ENCODE measurements at regions not wholly inside any gene's neighbourhood (a gene's known extent, or its start where the extent isn't known, plus 50 kb on each side); places are given as distances from the start of the nearest gene placed in this dataset.
"Not testable (repeated sequence)": the region's sequence is repeated elsewhere in the genome, so short reads cannot be mapped to it uniquely, and the experiment has no call there.

DNA sequence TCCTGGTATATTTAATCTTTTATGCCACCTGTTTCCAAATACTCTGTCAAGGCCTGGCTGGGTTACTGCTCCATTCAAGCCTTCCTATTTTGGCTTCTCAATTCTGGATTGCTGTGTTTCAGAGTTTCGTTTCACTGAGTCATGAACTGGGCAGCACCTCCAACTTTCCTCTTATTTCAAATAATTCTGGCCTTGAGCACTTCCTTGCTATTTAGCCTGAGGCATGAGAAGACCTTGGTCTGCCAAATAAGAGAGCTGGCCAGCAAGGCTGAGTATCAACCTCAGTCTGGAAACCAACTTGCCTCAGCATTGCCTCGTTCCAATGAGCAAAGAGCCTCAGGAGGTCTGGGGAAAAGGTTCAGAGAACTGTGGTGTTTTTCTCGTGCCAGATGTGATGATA is 66.6 kb downstream of the TNFAIP3 start:
- no peak for DNase-seq

DNA sequence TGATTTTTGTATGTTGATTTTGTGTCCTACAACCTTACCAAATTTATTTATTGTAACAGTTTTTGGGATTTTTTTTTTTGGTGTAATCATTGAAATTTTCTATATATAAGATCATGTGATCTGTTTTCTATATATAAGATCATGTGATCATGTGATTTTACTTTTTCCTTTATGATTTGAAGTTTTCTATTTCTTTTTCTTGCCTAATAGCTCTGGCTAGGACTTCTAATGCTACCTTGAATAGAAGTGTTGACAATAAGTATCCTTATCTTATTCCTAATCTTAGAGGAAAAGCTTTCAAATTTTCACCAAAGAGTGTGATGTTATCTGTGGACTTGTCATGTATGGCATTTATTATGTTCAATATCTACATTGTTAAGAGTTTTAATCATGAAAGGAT is 69.7 kb downstream of the TNFAIP3 start:
- no peak for DNase-seq

DNA sequence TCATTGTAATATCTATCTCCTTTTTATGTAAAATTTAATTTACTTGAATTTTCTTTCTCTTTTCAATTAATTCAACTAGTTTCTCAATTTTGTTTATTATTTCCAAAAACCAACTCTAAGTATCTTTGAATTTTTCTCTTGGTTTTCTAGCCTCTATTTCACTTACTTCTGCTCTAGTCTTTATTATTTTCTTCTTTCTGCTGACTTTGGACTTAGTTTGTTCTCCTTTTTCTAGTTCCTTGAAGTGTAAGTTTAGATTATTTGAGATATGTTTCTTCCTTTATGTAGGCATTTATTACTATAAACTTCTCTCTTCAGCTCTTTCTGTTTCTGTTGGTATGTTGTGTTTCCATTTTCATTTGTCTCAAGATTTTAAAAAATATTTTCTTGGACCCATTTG is 70.8 kb downstream of the TNFAIP3 start:
- no peak for DNase-seq

DNA sequence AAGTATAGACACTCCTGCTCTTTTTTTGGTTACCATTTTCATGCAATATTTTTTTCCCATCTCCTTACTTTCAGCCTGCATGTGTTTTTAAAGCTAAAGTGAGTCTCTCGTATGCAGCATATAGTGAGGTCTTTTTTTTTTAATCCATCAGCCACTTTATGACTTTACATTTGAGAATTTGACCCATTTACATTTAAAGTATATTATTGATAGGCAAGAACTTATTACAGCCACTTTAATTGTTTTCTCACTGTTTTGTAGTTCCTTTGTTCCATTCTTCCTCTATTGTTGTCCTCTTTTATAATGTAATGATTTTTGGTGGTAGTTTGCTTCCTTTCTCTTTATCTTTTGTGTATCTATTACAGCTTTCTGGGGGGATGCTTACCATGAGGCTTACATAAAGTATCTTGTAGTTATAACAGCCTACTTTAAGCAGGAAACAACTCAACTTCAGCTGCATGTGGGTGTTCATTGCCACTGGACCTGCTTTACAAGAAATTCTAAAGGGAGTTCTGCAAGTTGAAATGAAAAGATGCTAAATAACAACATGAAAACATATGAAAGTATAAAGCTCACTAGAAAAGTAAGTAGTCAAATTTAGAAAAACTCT is 71.8 kb downstream of the TNFAIP3 start:
- no peak for DNase-seq

DNA sequence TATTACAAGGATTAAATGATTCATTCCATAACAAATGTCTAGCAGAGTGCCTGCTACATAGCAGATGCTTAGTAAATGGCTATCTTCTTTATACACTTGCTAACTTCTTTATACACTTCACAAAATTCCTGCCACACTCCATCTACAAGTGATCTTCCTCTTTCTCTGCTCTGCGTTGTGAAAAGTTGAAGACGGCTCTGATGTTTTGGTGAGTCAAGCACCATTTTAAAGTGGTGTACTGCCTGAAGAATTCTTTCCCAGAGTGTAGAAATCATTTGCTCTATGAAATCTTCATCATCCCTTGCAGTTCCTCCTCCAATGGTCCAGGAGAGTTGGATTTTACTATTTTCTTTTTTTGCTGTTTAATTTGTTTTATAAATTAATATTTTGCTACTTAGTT is 74.9 kb downstream of the TNFAIP3 start:
- DNase-seq = no peak

DNA sequence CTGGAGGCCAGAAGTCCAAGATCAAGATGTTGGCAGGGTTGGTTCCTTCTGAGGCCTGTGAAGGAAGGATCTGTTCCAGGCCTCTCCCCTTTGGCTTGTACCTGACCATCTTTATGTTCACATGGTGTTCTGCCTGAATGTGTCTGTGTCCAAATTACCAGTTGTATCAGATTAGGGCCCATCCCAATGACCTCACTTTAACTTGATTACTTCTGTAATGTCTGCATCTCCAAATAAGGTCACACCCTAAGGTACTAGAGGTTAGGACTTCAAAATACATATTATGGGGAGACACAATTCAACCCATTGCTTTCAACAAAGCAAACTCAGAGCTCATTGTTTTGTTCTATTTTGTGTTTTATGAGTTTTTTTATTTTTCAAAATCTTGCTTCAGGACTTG is 75.7 kb downstream of the TNFAIP3 start:
- no peak for DNase-seq

DNA sequence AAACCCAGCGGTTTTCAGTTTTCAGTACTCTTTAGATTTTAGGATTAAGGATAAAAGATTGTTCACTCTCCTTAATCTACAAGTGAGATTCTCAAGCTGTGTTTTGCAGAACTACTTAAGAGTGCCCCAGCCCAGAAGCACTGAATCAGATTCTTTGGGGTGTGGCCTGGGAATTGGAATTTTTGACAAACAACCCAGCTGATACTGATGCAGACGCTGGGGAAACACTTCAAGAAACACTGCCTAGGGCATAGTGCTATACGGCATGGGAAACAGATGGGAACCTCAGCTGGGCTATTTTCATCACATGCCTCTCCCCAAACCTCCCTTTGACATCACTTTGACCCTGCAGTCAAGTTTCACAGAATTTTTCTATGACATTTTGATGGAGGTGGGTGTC is 77.3 kb downstream of the TNFAIP3 start:
- DNase-seq = not testable (repeated sequence)

DNA sequence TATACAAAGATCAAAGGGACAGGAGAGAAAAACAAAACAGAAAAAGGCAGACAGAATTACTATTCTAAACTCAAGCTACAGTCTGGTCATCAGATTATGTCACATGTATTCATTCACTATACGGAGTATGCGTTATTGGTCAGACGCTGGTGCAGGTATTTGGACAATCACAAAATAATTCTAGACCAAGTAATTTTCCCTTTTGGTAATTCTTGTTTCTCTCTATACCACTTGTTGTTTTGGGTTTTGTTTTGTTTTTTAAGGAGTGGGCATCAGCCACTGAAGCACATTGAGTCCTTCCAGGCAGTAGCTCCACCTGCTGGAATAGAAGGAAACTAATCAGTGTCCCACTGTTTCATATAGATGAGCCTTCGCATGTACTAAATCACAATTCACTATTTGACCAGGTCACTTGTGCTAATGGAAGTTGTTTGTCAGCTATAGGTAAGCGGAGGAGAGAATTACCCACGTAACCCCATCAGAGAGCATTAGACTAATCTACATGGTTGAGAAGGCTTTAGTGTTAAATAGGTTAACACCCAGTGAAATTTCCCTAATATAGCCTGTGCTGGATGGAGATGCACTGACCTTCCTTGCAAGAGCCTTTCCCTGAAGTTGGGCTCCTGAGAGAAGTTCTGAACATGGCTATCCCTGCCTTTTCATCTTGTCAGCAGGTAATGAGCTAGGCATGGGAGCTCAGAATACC is 77.9 kb downstream of the TNFAIP3 start:
- no peak for DNase-seq

DNA sequence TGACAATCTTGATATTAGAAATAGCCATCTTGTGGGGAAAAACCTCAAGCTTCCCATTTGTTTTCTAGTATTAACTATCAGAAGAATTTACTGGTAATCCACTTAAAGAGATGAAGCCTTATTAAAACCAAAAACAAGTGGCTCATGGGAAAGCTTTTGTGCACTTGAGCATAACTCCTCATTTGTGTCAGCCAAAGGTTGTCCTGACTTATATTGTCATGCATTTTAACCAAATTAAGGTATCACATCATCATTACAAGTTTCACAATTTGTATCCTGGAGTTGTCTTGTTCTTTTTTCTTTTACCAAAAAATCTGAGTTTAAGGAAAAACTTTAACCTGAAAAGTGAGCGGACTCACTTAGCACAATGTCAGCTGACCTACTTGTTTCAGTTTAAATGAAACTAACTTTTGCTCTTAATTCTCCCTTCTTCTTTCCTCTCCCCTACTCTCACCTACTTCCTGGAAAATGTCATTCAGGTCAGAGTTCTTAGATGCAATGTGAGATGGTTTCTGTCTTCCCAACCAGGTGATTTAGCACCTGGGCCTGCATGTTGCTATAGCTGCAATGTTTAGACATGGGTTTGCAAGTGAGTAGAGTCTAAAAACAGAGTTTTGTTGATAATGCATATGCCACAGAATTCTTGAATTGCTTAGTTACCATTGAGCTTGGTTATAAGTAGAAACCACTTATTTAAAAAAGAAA is 82.8 kb downstream of the TNFAIP3 start:
- no peak for DNase-seq

DNA sequence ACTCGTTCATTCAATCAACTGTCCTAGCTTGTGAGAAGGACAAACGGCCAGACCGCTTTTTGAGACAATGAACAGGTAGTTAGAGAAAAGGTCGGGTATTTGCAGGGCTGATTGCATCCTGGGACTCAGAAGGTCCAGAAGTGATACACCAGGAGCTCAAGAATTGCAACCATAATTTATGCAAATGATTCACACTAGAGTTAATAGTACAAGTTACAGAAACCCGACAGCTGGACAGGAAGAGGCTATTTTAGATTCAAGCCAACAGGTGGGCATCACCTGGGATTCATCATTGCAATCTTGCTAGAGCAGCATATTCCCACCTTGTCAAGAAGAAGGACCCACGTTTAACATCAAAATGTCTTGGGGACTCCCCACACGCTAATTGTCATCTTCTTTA is 83.5 kb downstream of the TNFAIP3 start:
- no peak for DNase-seq

DNA sequence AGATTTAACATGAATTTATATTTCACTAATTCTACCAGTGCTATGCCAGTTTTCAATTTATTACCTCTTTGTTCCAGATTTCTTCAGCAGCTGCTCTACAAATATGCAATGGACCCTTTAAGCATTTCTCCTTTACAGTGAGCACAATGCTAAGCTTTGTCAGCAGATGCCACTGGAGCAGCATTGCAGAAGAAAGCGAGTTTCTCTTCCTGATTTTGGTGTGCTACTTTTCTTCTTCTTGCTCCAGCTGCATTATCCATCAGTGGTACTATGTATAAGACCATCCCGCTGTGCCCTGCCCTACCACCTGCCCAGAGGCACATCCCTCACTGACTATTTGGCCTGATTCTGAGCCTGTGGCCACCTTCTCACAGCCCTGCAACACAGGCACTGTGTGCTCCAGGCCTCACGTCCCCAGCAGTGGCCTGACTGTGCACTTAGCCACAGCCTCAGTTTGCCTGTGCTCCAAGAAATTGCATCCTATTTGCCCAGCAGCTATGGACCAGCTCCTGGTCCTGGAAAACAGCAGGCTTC is 84.1 kb downstream of the TNFAIP3 start:
- no peak for DNase-seq

DNA sequence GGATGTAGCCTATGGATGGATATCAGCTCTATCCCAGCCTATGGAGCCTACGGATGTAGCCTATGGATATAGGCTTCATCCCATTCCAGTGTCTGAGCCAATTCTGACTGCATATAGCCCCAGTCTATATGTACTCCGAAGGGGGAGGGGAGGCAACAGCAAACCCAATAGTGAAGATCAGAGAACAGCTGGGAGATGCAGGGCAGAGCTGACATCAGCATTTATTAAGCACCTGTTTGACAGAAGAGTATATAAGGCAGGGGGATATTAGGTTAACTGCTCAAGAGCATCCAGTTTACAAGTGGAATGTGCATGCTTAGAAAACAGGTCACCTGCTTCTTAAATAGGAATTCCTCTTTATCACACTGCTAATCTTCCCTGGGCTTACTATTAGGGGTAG is 85.2 kb downstream of the TNFAIP3 start:
- DNase-seq = no peak

DNA sequence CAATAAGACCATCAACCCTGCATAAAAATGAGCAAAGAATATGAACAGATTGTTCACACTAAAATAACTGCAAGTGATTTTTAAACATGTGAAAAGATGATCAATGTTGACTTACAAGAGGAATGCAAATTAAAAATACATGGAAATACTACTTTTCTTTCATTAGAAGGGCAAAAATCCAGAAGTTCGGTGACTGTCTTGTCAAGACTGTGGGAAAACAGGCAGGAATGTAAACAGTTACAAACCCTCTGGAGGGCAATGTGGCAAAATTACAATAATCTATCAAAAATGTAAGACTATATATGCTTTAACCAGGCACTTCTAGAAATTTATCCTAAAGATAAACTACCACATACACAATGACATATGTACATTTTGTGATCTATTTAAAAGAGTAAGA is 86.7 kb downstream of the TNFAIP3 start:
- DNase-seq = no peak

DNA sequence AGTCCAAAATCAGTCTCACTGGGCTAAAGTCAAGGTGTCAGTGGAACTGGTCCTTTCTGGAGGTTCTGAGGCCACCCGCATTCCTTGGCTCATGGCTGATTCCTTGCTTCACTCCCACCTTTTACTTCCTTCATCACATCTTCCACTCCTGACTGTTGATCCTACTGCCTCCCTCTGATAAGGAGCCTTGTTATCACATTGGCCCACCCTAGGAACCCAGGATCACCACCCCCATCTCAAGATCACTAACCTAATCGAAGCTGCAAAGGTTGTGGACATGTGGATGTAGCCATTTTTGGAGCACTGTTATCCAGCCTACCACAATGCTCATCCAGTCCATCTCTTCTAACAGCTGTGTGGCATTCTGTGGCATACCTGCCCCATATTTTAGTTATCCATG is 87.2 kb downstream of the TNFAIP3 start:
- DNase-seq = no peak

DNA sequence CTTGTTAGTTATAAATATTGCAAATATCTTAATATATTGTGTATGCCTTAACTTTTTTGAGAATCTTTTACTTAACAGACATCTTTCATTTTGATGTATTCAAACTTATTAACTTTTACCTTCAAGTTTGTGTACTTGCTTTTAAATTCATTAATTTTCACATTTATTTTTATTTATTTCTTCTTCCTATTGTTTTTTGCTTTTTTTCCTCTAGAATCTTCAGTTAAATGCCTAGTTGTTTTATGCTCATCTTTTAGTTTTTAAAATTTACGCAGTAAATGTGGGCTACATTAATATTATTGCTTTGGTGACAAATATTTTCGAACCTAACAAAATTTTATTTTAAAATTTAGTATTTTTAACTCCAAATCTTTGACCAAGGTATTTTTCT is 89.0 kb downstream of the TNFAIP3 start:
- DNase-seq = no peak

DNA sequence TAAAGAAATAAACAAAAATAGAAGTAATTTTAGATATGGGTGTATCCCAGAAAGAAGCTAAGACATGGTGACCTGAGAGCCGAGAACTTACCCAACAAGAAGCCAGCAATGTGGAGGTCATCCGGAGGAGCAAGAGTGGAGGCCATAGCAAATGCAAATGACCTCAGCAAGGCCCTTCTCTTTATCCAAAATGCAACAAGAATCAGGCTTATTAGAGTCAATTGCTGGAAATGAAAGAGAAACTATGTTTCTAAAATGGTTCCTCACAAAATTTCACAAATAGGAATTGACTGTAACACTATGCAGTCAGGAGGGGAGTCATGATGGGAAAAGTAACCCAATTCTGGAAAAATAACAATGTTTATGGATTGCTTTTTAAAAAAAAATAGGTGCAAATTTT is 90.4 kb downstream of the TNFAIP3 start:
- no peak for DNase-seq

DNA sequence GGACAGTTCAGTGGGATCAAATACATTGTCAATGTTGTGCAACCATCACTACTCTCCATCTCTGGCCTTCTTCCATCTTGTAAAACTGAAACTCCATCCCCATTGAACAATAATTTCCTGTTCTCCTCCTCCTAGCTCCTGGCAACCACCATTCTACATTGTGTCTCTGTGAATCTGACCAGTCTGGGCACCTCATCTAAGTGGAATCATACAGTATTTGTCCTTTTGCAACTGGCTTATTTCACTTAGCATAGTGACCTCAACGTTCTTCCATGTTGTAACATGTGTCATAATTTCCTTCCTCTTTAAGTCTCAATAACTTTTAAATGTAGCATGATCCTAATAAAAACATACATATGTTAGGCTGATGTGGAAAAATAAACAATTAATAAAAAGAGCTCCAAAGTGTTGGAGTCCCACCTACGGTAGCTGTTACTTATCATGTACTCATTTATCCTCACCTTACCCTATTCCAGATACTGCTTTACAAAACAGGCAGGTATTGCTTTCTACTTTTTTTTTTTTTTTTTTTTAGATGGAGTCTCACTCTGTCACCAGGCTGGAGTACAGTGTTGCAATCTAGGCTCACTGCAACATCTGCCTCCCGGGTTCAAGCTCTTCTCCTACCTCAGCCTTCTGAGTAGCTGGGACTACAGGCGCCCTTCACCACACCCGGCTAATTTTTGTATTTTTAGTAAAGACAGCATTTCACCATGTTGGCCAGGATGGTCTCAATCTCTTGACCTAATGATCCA is 91.9 kb downstream of the TNFAIP3 start:
- DNase-seq = no peak

DNA sequence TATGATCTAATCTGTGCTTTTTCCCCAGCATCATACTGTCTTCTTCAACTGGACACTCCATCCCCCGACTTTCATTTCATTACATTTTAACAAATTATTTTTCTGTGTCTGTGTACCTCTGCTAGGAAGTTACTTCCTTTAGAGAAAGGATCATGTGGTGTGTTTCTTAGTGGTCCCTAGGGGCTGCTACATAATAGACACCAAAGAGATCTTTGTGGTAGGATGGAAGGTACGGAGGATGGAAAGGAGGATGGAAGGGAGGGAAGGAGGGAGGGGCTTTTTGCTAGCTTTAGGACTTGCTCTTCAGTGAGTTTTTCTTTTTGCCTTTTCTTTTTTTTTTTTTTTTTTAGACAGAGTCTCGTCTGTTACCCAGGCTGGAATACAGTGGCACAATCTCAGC is 95.7 kb downstream of the TNFAIP3 start:
- DNase-seq = no peak

DNA sequence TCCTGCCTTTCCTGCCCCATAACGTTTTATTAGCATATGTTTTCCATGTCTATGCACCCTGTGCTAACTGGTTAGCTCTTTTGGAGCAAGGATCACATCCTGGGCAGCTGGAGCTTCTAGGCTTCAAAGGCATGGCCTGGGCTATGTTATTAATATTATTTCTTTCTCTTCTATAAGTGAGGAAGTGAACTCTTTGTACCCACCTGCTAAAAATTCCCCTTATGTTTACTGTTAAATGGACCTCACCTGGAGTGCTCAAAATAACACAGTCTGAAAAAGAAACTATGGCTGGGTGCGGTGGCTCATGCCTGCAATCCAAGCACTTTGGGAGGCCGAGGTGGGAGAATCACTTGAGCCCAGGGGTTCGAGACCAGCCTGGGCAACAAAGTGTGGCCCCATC is 97.8 kb downstream of the TNFAIP3 start:
- DNase-seq = no peak

DNA sequence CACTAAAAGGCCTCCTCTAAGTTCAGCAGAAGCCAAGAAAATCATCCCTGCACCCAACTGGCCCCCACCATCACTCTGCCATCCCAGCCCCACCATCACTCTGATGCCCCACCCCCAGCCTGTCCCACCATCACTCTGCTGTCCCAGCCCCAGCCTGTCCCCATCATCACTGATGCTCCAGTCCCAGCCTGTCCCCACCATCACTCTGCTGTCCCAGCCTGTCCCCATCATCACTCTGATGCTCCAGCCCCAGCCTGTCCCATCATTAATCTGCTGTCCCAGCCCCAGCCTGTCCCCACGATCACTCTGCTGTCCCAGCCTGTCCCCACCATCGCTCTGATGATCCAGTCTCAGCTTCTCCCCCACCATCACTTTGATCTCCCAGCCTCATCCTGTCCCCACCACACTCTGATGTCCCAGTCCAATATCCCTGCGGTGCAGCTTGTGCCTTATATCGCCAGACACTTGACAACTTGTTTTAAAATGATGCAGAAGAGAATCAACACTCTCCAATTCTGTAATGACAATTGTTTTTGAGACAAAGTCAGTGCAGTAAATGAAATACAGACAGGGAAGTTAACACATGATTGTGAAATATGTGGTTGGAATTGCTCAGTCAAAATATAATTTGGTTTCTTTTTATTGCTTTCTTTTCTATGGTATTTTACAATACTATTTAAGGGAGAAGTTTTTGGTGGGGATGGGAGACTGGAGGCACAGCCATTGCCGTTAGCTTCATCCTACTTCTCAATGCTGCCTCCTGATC is 100.8 kb downstream of the TNFAIP3 start:
- no peak for DNase-seq

DNA sequence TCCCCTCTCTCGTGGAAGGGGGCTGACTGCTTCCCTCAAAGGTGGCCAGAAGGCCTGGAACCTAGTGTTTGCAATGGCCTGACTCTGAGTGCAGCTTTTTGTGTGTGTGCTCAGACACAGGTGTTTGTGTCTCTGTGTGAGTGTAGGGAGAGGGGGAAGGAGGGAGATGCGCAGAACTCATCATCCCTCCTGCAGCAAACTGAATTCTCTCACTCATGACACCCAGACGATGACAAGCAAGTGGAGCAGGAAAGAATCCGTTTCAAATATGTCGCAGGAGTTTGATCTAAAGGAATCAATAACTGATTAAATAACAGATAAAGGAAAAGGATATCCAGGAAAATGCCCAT is 101.4 kb downstream of the TNFAIP3 start:
- no peak for DNase-seq

DNA sequence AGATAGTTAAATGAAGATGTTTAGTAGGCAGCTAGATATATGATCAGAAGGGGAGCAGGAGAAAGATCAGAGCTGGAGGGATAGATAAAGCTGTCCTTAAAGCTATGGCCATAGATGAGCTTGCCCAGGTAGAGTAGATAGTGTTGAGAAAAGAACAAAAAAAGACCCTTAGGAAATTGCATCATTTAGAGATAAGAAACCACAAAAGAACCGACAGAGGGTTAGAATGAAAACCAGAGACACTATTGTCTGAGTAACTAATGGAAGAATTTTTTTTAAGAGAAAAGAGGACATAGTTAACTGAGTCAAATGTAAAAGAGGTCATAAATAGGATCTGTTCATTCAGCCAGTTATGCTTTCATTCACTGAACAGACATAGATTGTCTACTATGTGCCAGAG is 101.8 kb downstream of the TNFAIP3 start:
- no peak for DNase-seq

DNA sequence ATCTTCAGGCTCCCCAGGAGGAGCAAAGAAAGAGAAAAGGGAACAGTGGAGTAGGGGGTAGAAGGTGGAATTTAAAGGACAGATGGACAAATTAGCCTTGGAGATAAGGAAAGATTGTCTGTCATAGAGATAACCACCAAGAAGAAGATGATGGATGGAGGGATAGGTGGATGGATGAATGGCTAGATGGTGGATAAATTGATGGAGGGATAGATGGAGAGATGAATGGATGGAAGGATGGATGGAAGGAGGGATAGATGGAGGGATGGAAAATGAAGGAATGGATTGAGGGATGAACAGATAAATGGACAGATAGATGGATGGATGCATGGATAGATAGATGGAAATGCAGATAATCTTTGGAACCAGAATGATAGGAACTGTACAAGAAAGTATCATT is 102.8 kb downstream of the TNFAIP3 start:
- DNase-seq = no peak
